22Rv1 (cell line): ENCODE measurements at regions not wholly inside any gene's neighbourhood (a gene's known extent, or its start where the extent isn't known, plus 50 kb on each side); places are given as distances from the start of the nearest gene placed in this dataset.
"Not testable (repeated sequence)": the region's sequence is repeated elsewhere in the genome, so short reads cannot be mapped to it uniquely, and the experiment has no call there.

ENCODE experiments used
- H3K27ac ChIP-seq: fragments of 450-650 bp; 2 replicates; pipeline ENCODE4 v1.5.1; 2017
- CTCF ChIP-seq: fragments of 450-650 bp; IDR thresholded peaks from 2 replicates; pipeline ENCODE4 v1.5.1; 2017; ENCODE audit warnings: mild to moderate bottlenecking
- ZFX ChIP-seq: fragments of 450-650 bp; IDR thresholded peaks from 2 replicates; pipeline ENCODE4 v1.6.1; 2017; ENCODE audit warnings: antibody characterized with exemption, borderline replicate concordance

DNA sequence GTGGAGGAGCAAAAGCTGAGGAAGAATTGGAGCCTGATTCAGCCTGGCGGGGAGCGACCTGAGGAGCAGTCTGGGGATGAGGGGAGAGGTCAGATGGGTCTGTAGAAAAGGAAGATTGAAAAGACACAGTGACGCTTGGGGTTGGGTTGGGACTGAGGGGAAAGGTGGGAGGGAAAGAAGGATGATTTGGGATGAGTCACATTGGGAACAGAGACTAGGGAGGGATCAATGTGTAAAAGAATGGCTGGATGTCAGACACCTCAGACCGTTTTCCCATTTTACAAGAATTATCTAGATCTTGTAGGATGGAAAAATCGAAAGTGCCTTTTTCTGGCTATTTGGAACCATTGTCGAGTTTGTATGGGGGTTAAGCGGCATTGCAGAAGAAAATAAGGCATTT is 1076.5 kb downstream of the DNAJB9 start:
- TF ChIP-seq CTCF = no peak
- TF ChIP-seq ZFX = no peak
- H3K27ac ChIP-seq = no peak overlapping the region

DNA sequence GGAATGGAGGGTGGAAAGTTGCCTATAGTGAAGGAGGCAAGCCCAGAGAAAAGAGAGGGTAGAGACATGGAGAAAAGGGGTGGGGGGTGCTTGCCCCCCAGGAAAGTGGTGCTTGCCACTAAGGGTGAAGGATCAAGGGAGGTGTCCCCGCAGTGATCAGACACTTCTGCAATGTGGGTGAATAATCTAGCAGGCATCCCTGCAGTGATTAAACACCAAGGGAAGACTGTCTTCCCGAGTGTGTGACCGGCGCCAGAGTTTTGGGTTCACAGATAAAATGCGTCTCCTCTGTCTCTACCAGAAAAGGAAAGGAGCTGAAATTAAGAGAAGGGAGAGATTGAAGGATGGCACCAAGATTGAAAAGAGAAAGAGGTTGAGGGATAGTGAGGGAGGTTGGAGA is 1076.9 kb downstream of the DNAJB9 start:
- not testable (repeated sequence) for H3K27ac ChIP-seq

GRCh38 chr7:109647263-109647662 is 1077.6 kb downstream of the DNAJB9 start:
- not testable (repeated sequence) for H3K27ac ChIP-seq

DNA sequence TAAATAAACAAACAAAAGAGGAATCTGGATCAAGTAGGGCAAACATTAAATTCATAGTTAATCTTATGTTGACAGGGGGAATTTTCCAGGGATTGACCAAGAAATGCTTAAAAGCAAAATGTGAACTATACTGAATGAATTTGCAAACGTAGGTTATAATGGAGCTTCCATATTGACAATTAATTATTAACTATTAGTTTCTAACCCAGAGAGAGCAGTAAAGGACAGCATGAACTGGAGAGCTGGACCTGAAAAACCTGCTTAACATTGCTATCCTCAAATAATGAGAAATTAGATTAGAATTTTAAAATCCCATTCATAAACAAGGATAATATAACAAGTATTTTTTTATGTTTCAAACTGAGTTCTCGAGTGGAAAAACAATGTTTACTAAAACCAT is 1089.6 kb downstream of the DNAJB9 start:
- no peak for TF ChIP-seq ZFX
- no peak for TF ChIP-seq CTCF
- peak overlapping the region; percentile 31 for H3K27ac ChIP-seq

GRCh38 chr7:109660401-109660800 is 1090.7 kb downstream of the DNAJB9 start:
- TF ChIP-seq CTCF (no peak), ZFX (no peak)
- peak overlapping the region; percentile 31 for H3K27ac ChIP-seq

GRCh38 chr7:109663806-109664205 is 1094.1 kb downstream of the DNAJB9 start:
- TF ChIP-seq CTCF = no peak
- H3K27ac ChIP-seq = no peak overlapping the region

GRCh38 chr7:109687269-109687668 is 1117.6 kb downstream of the DNAJB9 start:
- H3K27ac ChIP-seq = not testable (repeated sequence)

DNA sequence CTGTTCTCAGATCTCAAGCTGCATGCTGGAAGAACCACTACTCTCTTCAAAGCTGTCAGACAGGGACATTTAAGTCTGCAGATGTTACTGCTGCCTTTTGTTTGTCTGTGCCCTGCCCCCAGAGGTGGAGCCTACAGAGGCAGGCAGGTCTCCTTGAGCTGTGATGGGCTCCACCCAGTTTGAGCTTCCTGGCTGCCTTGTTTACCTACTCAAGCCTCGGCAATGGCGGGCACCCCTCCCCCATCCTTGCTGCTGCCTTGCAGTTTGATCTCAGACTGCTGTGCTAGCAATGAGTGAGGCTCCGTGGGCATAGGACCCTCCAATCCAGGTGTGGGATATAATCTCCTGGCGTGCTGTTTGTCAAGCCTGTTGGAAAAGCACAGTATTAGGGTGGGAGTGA is 1122.9 kb downstream of the DNAJB9 start:
- not testable (repeated sequence) for H3K27ac ChIP-seq

GRCh38 chr7:109694149-109695071 is 1124.7 kb downstream of the DNAJB9 start:
- TF ChIP-seq ZFX (no peak), CTCF (no peak)
- H3K27ac ChIP-seq = no peak overlapping the region

GRCh38 chr7:109695419-109695818 is 1125.7 kb downstream of the DNAJB9 start:
- H3K27ac ChIP-seq = no peak overlapping the region
- TF ChIP-seq CTCF = no peak
- TF ChIP-seq ZFX = no peak
